GM13976 (cell line): ENCODE measurements at regions not wholly inside any gene's neighbourhood (a gene's known extent, or its start where the extent isn't known, plus 50 kb on each side); places are given as distances from the start of the nearest gene placed in this dataset.
"Not testable (repeated sequence)": the region's sequence is repeated elsewhere in the genome, so short reads cannot be mapped to it uniquely, and the experiment has no call there.

ENCODE experiments used
- DNase-seq: peaks from one replicate; pipeline ENCODE4 v3.0.0; 2012; ENCODE audit warnings: low spot score
- in situ Hi-C: fragments of 300-500 bp; cut with MboI; formaldehyde crosslinking; loops from one replicate; pipeline ENCODE4 v1.12.0; 2022; ENCODE audit warnings: low sequenced_read_pairs, mixed read lengths, inconsistent platforms; ENCODE audit not compliant: unreplicated experiment
- TF ChIP-seq, protein P1 (sequence below): IDR thresholded peaks from 2 replicates; pipeline ENCODE4 v1.5.1; 2012; ENCODE audit warnings: borderline replicate concordance, mild to moderate bottlenecking; ENCODE audit not compliant: insufficient read depth; ENCODE audit errors: extremely low read depth, missing control alignments, control extremely low read depth

DNA sequence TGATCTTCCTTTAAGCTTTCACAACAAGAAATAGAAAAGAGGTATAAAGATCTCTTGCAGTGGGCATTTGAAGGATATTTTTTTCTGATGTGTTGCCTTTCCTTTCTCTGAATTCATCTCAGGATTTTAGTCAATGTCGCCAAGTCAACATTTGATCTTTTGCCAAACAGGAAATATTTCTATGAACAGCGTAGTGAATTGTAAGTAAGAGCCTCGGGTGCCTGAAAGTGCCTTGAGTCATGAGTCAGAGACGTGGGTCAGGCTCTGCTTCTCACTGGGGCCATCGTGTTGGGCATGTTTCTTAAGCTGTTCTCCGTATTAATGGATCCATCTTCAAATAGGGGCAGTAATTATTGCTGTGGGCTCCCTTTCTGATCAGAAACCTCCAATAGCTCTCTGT, 471.4 kb upstream of the AMELY start:
- no peak for DNase-seq
- TF ChIP-seq, protein P1, sequence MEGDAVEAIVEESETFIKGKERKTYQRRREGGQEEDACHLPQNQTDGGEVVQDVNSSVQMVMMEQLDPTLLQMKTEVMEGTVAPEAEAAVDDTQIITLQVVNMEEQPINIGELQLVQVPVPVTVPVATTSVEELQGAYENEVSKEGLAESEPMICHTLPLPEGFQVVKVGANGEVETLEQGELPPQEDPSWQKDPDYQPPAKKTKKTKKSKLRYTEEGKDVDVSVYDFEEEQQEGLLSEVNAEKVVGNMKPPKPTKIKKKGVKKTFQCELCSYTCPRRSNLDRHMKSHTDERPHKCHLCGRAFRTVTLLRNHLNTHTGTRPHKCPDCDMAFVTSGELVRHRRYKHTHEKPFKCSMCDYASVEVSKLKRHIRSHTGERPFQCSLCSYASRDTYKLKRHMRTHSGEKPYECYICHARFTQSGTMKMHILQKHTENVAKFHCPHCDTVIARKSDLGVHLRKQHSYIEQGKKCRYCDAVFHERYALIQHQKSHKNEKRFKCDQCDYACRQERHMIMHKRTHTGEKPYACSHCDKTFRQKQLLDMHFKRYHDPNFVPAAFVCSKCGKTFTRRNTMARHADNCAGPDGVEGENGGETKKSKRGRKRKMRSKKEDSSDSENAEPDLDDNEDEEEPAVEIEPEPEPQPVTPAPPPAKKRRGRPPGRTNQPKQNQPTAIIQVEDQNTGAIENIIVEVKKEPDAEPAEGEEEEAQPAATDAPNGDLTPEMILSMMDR = no peak
- in situ Hi-C loops = no loop called here

DNA sequence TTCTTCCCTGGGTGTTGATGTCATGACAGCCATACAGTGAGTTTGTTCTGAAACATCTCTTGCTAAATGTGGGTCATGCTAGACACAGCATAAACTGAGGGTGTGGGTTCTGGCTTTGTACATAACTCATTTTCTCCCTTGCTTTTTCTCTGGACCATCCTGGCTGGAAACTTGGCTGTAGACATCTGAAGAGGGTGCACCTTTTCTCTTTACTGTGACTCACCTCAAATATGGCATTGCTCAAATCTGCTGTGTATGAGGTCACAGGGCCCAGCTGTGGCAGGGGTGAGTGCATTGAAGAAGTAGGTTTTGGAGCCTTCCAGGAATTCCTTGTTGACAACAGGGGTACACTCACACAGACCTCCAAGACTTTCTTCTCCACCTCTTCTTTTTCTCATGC, 465.5 kb upstream of the AMELY start:
- no peak for DNase-seq
- TF ChIP-seq, protein P1 = no peak
- in situ Hi-C loops = no loop called here

DNA sequence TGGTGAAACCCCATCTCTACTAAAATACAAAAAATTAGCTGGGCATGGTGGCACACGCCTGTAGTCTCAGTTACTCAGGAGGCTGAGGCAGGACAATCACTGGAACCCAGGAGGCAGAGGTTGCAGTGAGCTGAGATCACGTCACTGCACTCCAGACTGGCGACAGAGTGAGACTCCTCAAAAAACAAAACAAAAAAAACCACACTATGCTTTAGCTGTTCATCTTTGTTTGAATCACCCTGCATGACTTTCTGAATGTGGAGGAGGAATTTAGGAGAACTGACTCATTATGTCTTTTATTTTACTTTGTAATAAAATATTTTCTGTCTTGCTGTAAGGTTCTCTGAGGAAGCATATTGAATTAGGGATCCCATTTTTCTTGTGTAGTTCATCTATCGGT, 462.9 kb upstream of the AMELY start:
- DNase-seq, in situ Hi-C loops: not testable (repeated sequence)

DNA sequence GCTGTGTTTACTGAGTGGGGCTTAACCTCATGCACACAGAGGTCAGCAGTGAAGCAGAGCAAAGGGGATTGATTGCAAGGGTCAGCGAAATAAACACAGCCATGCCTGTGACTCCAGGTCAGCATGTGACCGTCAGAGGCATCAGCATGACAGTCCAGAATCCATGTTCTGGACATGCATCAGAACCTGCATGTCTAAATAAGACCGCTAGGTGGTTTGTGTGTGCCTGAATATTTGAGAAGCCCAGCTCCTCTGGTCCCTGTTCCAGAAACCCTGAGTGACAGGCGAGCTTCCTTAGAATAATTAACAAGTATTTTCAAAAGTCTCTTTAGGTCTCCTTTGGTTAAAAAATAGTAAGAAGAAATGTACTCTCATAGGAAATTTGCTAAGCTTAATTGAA, 460.4 kb upstream of the AMELY start:
- DNase-seq, in situ Hi-C loops: not testable (repeated sequence)

DNA sequence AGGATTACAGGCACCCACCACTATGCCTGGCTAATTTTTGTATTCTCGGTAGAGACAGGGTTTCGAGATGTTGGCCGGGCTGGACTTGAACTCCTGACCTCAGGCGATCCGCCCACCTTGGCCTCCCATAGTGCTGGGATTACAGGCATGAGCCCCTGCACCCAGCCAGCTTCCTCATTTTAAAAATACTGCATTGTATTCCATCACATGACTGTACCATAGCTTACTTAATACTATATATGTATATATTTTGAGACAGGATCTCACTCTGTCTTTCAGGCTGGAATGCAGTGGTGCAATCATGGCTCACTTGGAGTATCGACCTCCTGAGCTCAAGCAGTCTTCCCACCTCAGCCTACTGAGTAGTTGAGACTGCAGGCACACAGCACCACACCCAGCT, 459.5 kb upstream of the AMELY start:
- DNase-seq, in situ Hi-C loops: not testable (repeated sequence)

DNA sequence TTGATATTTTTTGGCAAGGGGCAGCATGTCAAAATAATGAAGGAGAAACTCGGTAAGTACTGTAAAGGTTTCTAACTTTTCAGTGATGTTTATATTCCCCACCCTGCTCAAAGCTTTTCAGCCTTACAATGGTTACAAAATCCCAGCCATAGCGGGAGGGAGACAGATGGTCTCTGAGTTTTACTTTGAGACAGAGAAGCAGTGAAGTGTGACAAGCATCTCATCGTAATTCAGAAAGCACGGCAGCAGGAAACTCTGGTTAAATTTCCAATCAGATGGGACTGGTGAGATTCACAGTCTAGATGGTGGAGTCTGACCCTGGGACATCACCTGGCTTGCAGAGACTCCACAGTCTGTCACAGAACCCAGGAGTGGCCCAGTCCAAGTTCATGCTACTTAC, 448.0 kb upstream of the AMELY start:
- in situ Hi-C loops = no loop called here
- no peak for DNase-seq
- TF ChIP-seq, protein P1 = no peak

DNA sequence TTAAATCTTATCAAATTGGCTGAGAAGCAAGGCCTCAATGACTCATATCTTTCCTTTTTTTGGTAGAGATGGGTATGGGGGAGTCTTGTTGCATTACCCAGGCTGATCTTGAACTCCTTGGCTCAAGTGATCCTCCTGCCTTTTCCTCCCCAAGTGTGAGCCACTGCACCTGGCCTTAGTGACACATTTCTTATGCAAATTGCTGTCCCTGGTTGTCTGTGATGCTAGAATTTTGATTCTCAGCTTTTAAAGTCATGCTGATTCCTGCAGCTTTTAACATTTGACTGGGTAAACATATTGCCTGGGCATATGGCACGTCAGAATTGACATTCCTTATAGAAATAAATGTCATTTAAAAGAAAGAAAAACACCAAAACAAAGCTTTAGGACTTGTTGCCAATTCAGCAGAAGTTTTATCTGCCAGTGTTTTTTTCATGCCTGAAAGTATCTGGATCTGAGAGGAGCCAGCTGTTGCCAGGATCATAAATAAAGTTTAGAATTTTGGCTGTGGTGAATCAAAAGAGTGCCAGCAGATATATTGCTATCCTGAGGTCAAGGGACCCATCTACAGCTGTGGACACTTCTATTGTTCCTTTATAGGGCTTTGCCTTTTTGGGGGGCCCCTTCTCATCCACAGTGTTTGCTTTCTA, 446.7 kb upstream of the AMELY start:
- in situ Hi-C loops = no loop called here
- no peak for DNase-seq
- TF ChIP-seq, protein P1 = no peak

DNA sequence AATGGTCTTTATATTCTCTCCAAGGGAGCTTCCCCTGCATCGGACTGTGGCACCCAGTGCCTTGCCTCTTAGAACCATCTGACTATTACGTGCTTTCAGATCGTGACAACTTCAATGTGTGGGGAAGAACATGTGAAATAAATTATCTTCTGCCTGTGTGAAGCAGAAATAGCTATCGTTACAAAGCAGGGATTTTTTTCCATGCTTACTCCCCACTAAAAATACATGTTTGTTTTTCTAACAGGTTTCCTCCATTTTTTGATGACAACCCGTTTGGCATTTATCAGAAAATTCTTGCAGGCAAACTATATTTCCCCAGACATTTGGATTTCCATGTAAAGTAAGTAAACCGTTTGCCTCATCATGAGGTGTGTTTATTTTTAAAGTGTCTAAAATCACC, 444.3 kb upstream of the AMELY start:
- in situ Hi-C loops, DNase-seq: not testable (repeated sequence)

DNA sequence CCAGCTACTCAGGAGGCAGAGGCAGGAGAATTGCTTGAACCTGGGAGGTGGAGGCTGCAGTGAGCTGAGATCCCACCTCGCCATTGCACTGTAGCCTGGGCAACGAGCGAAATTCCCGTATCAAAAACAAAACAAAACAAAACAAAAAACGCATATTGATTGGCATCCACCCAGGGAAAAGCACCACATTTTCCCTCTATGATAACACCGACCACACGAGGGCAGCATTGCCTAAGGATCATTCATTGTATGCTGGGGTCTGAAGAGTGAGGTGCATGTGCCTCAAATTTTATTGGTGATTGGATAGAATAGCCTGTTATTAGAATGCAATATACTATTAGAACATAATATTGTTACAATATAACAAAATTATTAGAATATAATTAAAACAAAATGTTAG, 433.1 kb upstream of the AMELY start:
- peak; percentile 2 for DNase-seq
- in situ Hi-C loops = no loop called here
- TF ChIP-seq, protein P1 = no peak
